Fibroblast of skin of back (primary cell): ENCODE measurements at regions not wholly inside any gene's neighbourhood (a gene's known extent, or its start where the extent isn't known, plus 50 kb on each side); places are given as distances from the start of the nearest gene placed in this dataset.

Experiments used
- DNase-seq: peaks from one replicate; pipeline ENCODE4 v3.0.0-alpha.2; 2013

DNA sequence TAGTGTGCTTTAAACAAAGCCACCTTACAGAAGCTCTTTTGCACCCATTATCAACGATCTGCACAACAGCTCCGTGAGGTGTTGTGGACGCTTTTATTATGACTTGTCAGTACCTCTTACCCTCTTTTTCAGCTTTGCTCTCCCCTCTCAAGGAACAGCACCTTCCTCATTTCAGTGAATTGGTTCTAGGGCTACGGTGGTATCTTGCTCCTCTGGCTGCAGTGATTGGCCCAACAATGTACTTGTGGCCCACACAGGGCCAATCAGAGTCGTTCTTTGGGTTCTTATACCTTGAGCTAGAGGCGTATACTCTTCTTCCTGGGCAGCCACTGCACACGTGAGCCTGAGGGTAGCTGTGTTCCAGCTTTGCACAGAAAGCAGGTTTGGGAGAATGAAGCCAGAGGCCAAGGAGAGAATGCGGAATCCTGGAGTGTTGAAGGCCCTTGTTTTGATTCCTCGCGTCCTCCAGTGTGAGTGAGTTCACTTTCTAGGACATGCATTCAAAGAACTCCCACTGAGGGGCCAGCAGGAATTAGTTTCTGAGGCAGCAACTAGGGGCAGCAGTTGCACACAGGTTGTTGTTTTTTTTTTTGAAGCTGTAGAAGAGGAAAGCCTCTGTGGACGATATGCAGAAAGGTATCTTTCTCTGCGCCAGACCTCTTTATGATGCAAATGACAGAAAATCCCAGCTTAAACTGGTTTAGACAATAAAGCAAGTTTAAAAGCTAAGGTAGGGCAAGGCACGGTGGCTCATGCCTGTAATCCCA lies 49.8 kb upstream of the PDZD8 start:
- DNase-seq, result no peak
